ENCODE measurements at regions not wholly inside any gene's neighbourhood (a gene's known extent, or its start where the extent isn't known, plus 50 kb on each side); places are given as distances from the start of the nearest gene placed in this dataset.
"Not testable (repeated sequence)": the region's sequence is repeated elsewhere in the genome, so short reads cannot be mapped to it uniquely, and the experiment has no call there.

DNA sequence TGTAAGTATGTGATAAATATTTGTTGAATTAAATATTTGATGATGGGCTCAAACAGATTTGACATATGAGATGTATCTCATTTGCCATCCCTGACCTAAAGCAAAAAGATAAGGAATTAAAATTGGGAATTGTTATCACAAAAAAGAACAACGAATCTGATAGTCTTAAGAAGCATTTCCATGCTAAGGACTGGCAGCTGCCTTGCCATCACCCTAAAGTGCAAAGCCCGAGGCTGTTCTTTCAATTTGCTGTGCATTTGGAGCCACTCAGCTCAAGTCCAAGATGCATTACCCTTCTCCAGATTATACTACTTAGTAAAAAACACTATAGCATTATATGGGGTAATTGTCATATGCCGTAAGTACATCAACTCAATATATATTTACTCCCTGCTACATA, 618.3 kb upstream of the CLINT1 start:
- DNase-seq = no peak

DNA sequence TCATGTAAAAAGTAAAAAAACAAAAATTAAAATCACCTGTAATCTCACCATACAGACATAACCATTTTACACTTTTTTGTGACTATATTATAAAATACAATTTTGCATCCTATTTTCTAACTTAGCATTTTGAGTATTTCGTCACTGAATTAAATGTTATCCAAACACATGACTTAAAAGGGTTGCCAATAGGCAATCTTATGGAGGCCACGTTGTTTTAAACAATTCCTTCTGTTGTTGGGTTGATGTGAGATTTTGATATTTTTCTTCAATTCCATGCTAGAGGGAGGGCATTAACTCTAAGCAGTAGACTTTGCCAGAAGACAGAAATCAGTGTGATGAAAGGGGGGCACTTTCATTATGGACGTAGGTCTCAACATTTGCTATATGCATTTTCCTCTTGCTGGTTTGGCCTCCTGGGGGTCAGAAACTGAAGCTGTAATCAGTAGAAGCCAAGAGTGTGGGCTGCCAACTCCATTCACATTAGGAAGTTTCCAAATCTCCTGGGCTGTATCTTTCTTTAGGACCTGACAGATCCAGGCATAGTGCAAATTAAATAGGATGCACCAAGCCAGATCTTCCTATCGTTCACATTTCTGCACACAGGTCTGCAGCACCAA, 614.2 kb upstream of the CLINT1 start:
- no peak for DNase-seq

DNA sequence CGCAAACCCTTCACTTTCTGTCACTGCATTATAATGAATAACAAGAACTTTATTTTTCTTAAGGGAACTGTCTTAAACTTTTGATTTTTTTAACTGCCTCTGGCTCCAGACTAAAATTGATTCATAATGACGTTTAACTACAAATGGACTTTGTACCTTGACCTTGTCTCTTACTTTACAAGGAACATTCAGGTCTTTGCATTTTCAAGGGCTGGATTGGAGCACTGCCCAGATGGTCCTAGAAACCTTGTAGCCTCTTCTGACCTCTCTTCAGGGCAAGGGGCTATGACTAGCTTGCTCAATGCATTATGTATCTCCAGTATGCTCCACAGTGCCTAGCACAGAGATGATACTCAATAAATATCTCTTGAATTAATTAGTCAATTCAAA, 612.6 kb upstream of the CLINT1 start:
- no peak for DNase-seq

DNA sequence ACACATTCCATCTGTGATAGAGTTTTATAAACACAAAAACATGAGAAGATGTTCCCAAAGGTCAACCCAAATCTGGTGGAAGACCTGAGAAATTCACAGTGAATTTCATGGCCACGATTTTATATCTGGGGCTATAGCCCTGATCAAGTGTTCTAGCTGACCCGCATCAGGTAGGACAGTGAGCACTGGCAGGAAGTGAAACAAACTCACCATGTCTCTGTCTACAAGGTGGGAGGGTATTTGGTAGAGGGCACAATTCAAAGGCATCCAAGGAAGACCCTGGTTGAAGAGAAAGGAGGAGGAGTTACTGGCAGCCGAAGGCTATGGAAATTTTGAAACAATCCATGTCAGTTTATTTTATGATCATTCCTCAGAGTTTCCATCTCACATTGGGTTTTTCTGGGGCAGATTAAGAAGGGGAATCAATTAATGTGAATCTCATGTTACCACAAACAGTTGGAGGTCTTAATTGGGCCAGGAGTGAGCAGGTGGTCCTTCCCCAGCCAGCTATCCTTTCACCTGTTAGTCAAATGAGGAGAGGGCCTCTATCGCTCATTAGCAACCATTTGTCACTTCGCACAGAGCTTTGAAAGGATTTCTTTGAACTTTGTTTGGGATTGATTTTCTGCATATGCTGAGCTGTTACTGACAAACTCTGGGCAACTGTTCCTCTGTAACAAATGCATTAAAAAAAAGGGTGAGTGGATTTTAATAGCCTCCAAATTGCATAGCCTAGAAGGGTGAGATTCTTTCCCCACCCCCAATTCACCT, 612.0 kb upstream of the CLINT1 start:
- DNase-seq = no peak

DNA sequence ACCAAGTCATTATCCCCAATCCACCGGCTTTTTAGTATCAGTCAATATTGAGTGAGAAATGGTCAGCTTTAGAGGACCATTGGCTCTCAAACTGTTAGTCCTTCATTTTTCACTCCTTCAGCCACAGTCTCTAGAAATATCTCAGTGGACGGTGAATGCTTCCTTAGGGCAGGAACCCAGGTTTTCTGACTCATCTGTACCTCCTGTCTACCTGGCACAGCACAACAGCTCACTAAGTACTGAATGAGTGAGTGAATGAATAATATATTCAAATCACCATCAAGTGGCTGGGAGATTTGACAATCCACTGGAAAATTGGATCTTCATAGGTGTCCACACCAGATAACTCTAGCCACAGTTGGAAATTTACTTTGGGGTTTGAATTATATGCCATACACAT, 609.5 kb upstream of the CLINT1 start:
- no peak for DNase-seq

DNA sequence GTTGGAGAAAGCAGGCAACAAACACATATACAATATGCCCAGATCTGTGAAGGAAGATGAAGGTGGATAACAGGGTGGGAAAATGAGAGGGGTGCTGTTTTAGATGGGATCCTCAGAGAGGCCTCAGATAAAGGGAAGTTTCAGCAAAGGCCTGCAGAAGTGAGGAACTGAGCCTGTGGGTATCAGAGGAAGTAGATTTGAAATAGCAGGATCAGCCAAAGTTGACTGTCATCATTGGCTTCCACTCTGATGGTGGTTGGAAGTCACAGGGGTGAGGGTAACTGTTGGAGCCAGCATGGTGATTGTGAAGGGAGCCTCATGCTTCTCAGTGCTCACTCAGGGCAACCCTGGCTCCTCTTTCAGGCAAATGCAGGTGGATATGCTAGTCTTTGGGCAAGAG, 607.2 kb upstream of the CLINT1 start:
- peak; percentile 3 for DNase-seq

DNA sequence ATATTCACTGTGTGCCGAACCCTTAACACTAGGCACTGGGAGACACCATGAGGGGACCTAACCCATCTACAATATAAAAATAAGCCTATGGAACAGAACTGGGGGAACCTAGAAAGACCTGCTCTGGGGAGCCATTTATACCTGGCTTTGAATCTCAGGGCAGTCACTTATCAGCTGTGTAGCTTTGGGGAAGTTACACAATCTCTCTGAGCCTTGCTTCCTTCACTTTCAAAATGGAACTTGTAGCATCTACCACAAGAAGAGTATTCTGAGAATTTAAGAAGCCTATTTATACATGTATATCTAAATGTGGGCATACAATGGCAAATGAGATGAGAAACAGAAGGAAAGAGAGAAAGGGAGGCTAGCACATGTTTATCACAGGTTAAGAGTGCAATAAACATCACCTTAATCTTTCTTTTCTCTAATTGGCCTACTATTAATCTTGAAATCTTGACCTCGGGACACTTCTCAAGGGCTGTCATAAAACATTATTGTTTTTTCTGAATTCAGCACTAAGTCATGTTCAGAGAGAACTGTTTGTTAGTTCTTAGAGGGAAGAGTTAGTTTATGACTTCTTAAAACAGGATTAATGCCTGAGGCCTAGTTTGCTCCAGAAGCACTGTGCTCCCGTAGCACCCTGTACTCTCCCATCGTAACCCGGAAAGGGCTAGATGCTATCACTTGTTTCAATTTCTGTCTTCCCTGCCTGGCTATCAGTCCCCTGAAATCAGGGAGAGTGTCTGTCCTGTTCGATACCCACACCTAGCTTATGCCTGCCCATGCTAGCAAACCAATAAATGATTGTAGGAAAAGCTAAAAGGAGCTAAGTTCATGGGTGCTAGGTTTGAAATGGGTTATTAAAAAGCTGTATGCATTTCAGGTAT, 606.4 kb upstream of the CLINT1 start:
- no peak for DNase-seq

DNA sequence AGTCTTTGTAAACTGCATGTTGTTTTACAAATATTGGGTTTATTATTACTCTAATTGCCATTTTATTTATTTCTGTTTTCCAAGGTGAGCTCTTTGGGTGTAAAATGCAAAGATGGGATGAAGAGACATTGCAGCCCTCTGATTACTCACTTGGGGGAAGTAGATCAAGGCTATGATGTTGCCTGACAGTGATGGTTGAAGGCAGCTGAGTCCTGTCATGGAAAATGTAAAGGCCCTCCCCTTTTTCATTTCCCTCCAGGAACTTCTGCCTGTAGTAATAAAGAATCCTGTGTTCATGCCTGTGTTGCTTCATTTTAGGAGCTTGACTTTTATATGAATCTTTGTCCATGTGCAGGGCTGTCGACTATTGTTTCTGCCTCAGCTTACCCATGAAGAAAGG, 605.4 kb upstream of the CLINT1 start:
- DNase-seq = no peak

DNA sequence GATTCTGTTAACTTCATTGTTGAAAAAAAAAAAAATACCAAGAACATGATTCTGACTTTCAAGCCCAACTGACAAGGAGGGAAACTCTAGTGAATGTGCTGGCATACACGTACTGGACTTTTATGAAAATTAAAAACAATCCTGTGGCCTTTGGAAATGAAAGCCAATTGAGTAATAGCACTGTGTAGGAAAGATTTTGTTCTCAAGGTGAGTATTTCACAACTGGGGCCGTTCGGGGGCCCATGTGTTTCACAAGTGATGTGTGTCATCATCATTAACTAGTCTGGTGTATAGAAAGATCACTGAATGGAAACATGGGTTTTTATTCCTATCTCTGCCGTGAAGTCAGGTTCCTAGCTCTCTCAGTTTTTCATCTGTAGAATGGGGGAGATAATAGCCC, 605.0 kb upstream of the CLINT1 start:
- no peak for DNase-seq

DNA sequence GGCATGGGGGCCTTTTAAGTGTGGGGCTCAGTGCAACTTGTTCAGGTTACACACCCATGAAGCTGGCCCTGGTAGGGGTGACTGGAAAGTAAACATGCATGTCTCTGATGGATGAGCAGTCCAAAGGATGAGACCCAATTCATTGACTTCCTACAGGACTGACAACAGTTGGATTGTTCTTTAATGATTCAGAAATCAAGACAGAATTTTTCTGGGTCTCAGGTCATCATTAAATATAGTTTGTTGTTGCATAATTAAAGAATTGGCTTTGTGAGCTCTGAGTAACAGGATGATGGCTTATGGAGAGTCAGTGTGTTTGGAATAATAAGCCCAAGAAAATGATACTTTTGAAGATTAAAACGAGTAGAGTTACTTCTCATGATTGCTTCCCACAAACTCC, 604.2 kb upstream of the CLINT1 start:
- DNase-seq = no peak

DNA sequence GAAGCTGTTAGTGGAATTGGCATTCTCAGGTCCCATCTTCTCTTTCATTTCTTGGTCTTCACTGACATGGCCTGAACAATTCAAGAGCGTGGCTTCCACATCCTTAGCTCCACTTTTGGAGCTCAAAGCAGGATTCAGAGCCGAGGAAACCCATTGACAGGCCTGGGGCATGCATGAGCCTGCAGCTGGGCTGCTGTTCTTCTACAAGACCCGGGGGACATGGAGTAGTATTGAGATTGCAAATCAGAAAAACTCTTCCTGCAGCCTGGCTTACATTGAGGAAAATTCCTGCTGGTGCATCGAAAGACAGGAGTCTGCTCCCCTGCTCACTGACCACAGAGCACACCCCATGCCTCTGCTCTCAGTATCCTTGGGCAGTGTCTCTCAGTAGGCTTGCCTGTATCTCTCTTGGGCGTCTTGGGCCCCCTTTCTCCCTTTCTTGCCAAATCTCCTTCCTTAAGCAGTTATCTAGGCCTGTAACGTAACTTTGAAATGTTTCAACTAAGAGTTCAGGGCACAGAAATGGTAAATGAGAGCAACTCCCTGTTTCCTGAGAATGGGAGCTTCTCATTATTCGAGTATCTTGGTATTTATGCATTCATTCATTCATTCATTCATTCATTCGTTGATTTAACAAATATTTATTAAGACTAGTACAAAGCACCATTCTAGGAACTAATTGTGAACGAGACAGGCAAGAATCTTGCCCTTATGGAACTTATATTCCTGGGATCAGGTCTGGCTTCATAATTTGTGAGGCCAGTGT, 603.6 kb upstream of the CLINT1 start:
- DNase-seq = no peak

DNA sequence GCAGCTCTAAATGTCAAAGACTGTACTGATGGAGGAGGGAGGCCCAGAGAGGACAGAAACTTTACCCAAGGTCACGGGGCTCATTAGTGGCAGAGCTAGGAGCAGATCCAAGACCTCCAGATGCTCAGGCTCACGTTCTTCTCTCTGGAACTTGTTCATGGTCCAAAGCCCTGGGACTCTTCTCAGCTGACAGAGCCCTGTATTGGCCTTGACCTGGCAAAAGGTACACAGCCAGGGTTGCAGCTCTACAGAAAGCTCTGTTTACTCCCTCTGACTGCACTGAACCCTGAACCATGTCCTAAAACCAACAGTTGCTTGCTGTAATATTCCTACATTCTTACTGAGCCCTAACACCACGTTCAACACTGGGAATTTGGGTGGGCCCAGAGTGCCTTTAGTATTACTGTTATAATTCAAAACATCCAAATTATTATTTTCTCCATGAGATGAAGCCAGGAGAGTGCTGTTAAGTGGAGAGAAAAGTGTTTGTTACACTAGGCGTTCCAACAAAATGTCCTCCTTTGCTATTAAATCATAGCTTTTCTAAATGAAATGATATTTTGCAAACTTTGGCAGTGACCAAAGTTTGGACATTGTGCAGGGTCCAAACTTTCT, 602.4 kb upstream of the CLINT1 start:
- DNase-seq = no peak

DNA sequence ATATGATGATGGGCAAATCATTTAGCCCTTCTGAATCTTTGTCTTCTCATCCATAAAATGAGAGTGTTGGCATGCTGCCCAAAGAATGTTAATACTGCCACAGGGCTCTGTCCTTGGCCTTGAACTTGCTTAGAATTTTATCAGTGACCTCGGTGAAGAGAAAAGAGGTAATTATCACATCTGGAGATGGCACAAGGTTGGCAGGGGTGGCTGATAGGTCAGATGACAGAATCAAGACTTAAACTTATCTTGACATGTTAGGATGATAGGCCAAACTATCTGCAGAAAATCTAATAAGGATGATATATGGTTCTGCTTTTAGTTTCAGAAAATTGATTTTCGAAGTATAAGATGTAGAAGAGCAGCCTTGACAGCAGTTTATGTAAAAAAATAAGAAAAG, 599.1 kb upstream of the CLINT1 start:
- DNase-seq = no peak

DNA sequence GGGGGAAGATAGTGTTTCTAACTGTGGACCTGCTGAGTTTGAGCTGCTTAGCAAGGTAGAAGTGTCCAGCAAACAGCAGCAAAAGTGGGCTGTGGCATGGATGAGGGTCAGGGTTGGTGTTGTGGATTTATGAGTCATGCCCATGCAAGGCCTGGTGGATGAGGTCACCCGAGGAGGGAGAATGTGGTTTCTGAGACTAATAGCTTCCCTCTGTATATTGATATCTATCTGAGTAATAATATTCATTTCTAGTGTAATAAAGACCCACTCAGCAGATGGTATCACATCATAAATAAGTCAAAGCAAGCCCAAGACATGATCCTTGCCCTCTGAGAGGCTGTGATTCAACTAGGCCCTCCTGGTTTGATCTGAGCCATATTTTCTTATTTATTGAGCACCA, 597.8 kb upstream of the CLINT1 start:
- DNase-seq = no peak

DNA sequence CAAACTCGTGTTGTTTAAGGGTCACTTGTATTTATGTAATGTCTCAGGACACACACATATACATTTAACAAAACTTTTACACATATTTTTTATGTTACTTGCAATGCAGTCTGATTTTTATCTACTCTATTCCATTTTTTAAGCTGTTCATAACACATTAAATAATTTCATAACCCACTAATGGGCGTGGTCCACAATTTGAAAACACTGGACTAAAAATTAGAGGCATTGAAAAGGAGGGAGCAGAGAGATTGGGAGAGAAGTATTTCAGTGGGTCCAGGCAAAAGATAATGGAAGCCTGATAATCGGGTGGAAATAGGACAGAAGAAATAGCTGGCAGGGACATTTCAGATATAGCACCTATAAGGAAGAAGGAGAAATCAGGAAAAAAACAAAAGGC, 597.3 kb upstream of the CLINT1 start:
- DNase-seq = no peak

DNA sequence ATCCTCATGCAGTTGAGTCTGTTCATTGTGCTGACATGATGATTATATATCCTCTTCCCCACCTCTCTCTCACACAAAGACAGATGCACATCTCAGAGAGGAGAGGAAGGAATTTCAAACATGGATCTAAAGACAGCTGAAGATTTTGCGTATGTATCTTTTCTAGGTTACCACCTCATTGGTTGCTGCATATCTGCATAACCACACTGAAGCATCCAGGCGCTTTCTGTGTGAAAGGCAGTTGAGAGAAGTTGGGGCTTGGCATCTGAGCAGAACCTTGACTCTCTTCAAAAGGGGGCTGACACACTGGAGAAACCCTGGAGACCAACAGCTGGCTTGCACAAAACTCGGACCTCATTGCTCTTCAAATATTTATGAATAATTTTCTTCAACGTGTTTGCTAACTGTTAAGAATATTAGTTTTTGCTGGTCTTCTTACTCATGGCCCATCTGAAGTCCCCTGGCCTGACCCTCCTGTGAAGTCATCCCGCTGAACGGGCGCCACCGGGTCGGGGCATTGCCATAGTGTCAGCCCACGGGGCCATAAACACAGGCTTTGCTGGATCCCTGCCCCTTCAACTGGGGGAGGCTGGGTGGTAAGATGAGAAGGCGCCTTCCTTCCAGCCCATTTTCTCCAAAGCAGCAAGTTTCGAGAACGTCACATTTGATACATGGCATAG, 593.2 kb upstream of the CLINT1 start:
- DNase-seq = no peak

DNA sequence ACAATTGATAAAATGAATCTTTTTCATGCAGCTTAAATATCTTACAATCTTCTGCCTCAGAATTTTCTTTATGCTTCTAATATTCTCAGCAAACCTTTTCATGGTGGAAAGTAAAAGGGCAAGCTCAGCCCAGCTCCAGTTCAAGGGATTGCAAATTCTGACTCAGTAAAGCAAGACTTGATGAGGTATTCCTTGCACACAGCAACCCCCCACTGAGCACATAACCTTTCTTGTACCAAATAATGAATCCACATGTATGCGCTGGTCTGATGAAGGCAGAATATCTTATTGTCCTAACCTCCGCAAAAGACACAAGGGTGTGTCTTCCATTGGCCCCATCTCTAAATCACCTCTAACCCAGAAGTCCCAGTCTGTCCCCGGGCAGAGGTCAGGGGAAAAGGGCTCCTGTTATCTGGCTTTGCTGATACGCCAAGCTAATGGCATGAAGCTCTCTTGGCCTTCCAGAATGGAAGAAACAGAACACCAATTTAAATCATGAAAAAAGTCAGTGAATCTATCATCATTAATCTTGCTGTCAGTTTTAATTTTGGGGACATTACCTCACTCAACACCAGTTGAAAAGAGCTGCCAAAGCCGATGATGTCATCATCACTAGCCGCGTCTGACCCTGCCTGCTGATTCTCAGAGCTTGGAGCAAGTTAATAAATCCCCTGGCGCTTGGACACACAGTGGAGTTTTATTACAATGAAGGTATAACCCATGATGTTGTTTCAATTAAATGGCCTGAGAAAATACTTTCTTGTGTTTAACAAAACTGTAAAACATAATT, 592.5 kb upstream of the CLINT1 start:
- DNase-seq = no peak

DNA sequence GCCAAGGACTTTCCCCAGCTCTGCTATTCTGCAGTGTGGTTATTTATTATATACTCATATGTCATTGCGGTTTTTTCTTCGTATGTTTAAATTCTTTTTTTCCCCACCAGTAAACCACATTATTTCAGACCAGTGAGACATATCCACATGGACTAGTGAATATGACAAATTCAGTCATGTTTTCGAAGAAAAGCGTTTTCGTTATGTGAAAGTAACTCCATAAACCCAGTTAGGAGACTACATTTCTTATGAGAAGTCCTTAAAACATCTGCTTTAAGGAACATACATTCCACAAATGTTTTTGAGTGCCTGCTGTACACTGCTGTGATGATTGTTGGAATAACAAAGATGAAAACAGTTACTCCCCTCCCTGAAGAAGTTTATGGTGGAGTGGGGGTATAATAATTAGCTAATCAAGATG, 591.8 kb upstream of the CLINT1 start:
- no peak for DNase-seq

DNA sequence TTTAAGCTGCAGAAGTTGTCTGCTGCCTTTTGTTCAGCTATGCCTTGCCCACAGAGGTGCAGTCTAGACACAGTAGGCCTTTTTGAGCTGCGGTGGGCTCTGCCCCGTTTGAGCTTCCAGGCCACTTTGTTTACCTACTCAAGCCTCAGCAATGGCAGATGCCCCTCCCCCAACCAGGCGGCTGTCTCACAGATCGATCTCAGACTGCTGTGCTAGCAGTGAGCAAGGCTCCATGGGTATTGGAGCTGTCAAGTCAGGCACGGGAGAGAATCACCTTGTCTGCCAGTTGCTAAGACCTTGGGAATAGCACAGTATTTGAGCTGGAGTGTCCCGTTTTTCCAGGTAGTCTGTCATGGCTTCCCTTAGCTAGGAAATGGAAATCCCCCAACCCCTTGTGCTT, 587.8 kb upstream of the CLINT1 start:
- DNase-seq = not testable (repeated sequence)

DNA sequence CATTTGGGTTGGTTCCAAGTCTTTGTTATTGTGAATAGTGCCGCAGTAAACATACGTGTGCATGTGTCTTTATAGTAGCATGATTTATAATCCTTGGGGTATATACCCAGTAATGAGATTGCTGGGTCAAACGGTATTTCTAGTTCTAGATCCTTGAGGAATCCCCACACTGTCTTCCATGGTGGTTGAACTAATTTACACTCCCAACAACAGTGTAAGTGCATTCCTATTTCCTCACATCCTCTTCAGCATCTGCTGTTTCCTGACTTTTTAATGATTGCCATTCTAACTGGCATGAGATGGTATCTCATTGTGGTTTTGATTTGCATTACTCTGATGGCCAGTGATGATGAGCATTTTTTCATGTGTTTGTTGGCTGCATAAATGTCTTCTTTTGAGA, 580.3 kb upstream of the CLINT1 start:
- DNase-seq = not testable (repeated sequence)

Measured in midbrain (tissue), 1 donor.